H1 (cell line): ENCODE measurements at regions not wholly inside any gene's neighbourhood (a gene's known extent, or its start where the extent isn't known, plus 50 kb on each side); places are given as distances from the start of the nearest gene placed in this dataset.

Experiments used
- CTCF ChIA-PET: fragments of 300-600 bp; sonication (Branson Sonifier 250); formaldehyde crosslinking; loops from one replicate; lab custom pipeline; 2021; ENCODE audit not compliant: partially characterized antibody; lab: Charles Lee
- POLR2A ChIA-PET: fragments of 300-600 bp; sonication (Branson Sonifier 250); formaldehyde crosslinking; loops from one replicate; lab custom pipeline; 2021; ENCODE audit warnings: inconsistent platforms; ENCODE audit not compliant: partially characterized antibody; lab: Charles Lee
- DNase-seq, 2 experiments: peaks; one replicate each; pipeline versions ENCODE4 v3.0.0 to v3.0.0-alpha.2; 2010 to 2022; ENCODE audit warnings: low spot score in 2 of 2, low read depth in 1 of 2, mixed read lengths in 1 of 2
- FAIRE-seq: peaks from 2 replicates; lab custom pipeline; 2011; peaks lifted over from hg19 to GRCh38; lab: Jason Lieb, UNC
- H2AFZ ChIP-seq: 2 replicates; pipeline ENCODE4 v1.8.1; 2012; ENCODE audit warnings: low read length, inconsistent platforms
- H2AK5ac ChIP-seq: 2 replicates; pipeline ENCODE4 v1.6.1; 2013; ENCODE audit warnings: low read depth, low read length
- H2BK120ac ChIP-seq: replicated peaks from 2 replicates; pipeline ENCODE3; 2013; ENCODE audit warnings: low read depth, low read length, inconsistent platforms
- H2BK12ac ChIP-seq: 2 replicates; pipeline ENCODE4 v1.6.1; 2013; ENCODE audit warnings: low read depth, low read length
- H2BK15ac ChIP-seq: 2 replicates; pipeline ENCODE4 v1.6.1; 2013; ENCODE audit warnings: low read length
- H2BK20ac ChIP-seq: 2 replicates; pipeline ENCODE4 v1.6.1; 2013; ENCODE audit warnings: low read length
- H2BK5ac ChIP-seq: 2 replicates; pipeline ENCODE4 v1.6.1; 2013; ENCODE audit warnings: low read depth, low read length
- H3K14ac ChIP-seq: 2 replicates; pipeline ENCODE4 v1.6.1; 2013; ENCODE audit warnings: inconsistent platforms; ENCODE audit not compliant: insufficient read length
- H3K18ac ChIP-seq: 2 replicates; pipeline ENCODE4 v1.6.1; 2013; ENCODE audit warnings: low read length; ENCODE audit errors: extremely low read depth
- H3K23ac ChIP-seq: 2 replicates; pipeline ENCODE4 v1.6.1; 2013; ENCODE audit warnings: inconsistent platforms; ENCODE audit not compliant: insufficient read length
- H3K23me2 ChIP-seq: 2 replicates; pipeline ENCODE4 v1.6.1; 2013; ENCODE audit warnings: low read depth, low read length
- H3K27ac ChIP-seq: 2 replicates; pipeline ENCODE4 v1.6.1; 2011; ENCODE audit warnings: low read depth, low read length, inconsistent platforms
- H3K27me3 ChIP-seq, 4 experiments: replicated peaks in 1 of 4; 1 replicate in 1 of 4; 2 replicates in 3 of 4; pipeline versions ENCODE4 v1.6.1 to v1.8.1; 2011 to 2013; ENCODE audit warnings: low read length in 3 of 4, mild to moderate bottlenecking in 3 of 4, inconsistent platforms in 2 of 4, mixed read lengths in 2 of 4, moderate library complexity in 1 of 4; ENCODE audit not compliant: control insufficient read depth in 3 of 4, insufficient read depth in 3 of 4; ENCODE audit errors: extremely low read depth in 1 of 4
- H3K36me3 ChIP-seq, 4 experiments: 2 replicates each; pipeline versions ENCODE4 v1.6.1 to v1.8.1; 2011 to 2013; ENCODE audit warnings: mild to moderate bottlenecking in 4 of 4, low read length in 3 of 4, moderate library complexity in 2 of 4, control low read depth in 1 of 4, inconsistent platforms in 1 of 4; ENCODE audit not compliant: insufficient read depth in 4 of 4, control insufficient read depth in 2 of 4
- H3K4ac ChIP-seq: replicated peaks from 2 replicates; pipeline ENCODE3; 2013; ENCODE audit warnings: low read length, low read depth, mixed read lengths, inconsistent platforms; ENCODE audit not compliant: insufficient read length
- H3K4me1 ChIP-seq, 4 experiments: replicated peaks in 1 of 4; 1 replicate in 1 of 4; 2 replicates in 3 of 4; pipeline versions ENCODE4 v1.6.1 to v1.8.1; 2011 to 2013; ENCODE audit warnings: low read length in 3 of 4, inconsistent platforms in 2 of 4, mixed read lengths in 1 of 4; ENCODE audit not compliant: insufficient read depth in 4 of 4, control insufficient read depth in 3 of 4
- H3K4me2 ChIP-seq, 2 experiments: 2 replicates each; pipeline versions ENCODE4 v1.6.1 to v1.8.1; 2011 to 2013; ENCODE audit warnings: low read depth in 2 of 2, low read length in 2 of 2, control low read depth in 1 of 2, inconsistent platforms in 1 of 2, mild to moderate bottlenecking in 1 of 2; ENCODE audit not compliant: insufficient read depth in 1 of 2
- H3K4me3 ChIP-seq, 4 experiments: fragments of 200-600, 300-600 bp in 1 of 4; sonication (generic), shearing (Covaris generic), sonication (Bioruptor Twin) in 1 of 4; 2 replicates each; pipeline versions ENCODE4 v1.5.1 to v1.8.1; 2011 to 2016; ENCODE audit warnings: low read length in 4 of 4, low read depth in 3 of 4, control low read depth in 2 of 4, inconsistent platforms in 2 of 4, mild to moderate bottlenecking in 2 of 4, mixed read lengths in 1 of 4, moderate library complexity in 1 of 4; ENCODE audit not compliant: insufficient read depth in 2 of 4; ENCODE audit errors: extremely low read depth in 1 of 4
- H3K56ac ChIP-seq: replicated peaks from 2 replicates; pipeline ENCODE3; 2013; ENCODE audit warnings: low read depth, mild to moderate bottlenecking, mixed read lengths, low read length, inconsistent platforms; ENCODE audit not compliant: insufficient read length
- H3K79me1 ChIP-seq: 2 replicates; pipeline ENCODE4 v1.6.1; 2013; ENCODE audit warnings: low read depth, low read length, control low read depth
- H3K79me2 ChIP-seq, 2 experiments: 2 replicates each; pipeline versions ENCODE4 v1.6.1 to v1.8.1; 2012 to 2013; ENCODE audit warnings: low read length in 2 of 2, mild to moderate bottlenecking in 2 of 2, inconsistent platforms in 1 of 2; ENCODE audit not compliant: insufficient read depth in 2 of 2, control insufficient read depth in 1 of 2
- H3K9ac ChIP-seq, 4 experiments: replicated peaks in 1 of 4; 1 replicate in 1 of 4; 2 replicates in 3 of 4; pipeline versions ENCODE4 v1.6.1 to v1.8.1; 2011 to 2013; ENCODE audit warnings: low read depth in 3 of 4, low read length in 3 of 4, control low read depth in 2 of 4, mild to moderate bottlenecking in 2 of 4, moderate library complexity in 2 of 4, inconsistent platforms in 1 of 4; ENCODE audit errors: extremely low read depth in 1 of 4
- H3K9me3 ChIP-seq, 2 experiments: 2 replicates each; pipeline versions ENCODE4 v1.6.1 to v1.8.1; 2012 to 2013; ENCODE audit warnings: mild to moderate bottlenecking in 2 of 2, moderate library complexity in 2 of 2, control low read depth in 1 of 2, inconsistent platforms in 1 of 2, low read depth in 1 of 2, low read length in 1 of 2, mixed read lengths in 1 of 2; ENCODE audit not compliant: insufficient read depth in 2 of 2
- H4K20me1 ChIP-seq, 2 experiments: replicated peaks in 1 of 2; 2 replicates each; pipeline versions ENCODE3 to v1.8.1; 2011 to 2013; ENCODE audit warnings: inconsistent platforms in 2 of 2, low read length in 2 of 2, mild to moderate bottlenecking in 1 of 2; ENCODE audit not compliant: insufficient read depth in 2 of 2, control insufficient read depth in 1 of 2
- H4K5ac ChIP-seq: 2 replicates; pipeline ENCODE4 v1.6.1; 2013; ENCODE audit warnings: low read length, low read depth, mixed read lengths, inconsistent platforms; ENCODE audit not compliant: insufficient read length
- H4K8ac ChIP-seq: 2 replicates; pipeline ENCODE4 v1.8.0; 2013; ENCODE audit warnings: mild to moderate bottlenecking, moderate library complexity, low read length, inconsistent platforms; ENCODE audit not compliant: insufficient read depth; ENCODE audit errors: extremely low read depth
- H4K91ac ChIP-seq: replicated peaks from 2 replicates; pipeline ENCODE3; 2013; ENCODE audit warnings: low read length, mixed read lengths, inconsistent platforms; ENCODE audit not compliant: insufficient read length
- CBX8 ChIP-seq: fragments of 300-800, 300-1000 bp; sonication (generic); IDR thresholded peaks from 2 replicates; pipeline ENCODE4 v1.7.1; 2016; ENCODE audit warnings: low read depth, low read length, borderline replicate concordance
- CHD1 ChIP-seq: IDR thresholded peaks from 2 replicates; pipeline ENCODE4 v1.6.1; 2012; ENCODE audit warnings: low read depth, low read length, improper control_type of control experiment
- CTBP2 ChIP-seq: IDR thresholded peaks from 2 replicates; pipeline ENCODE4 v1.7.0; 2011; ENCODE audit warnings: borderline replicate concordance, mild to moderate bottlenecking, moderate library complexity, mixed read lengths, low read length; ENCODE audit not compliant: insufficient read depth, insufficient read length
- EP300 ChIP-seq, 2 experiments: IDR thresholded peaks; 1 replicate in 1 of 2; 2 replicates in 1 of 2; pipeline ENCODE4 v1.6.1; 2011 to 2012; ENCODE audit warnings: low read depth in 2 of 2, low read length in 2 of 2, mild to moderate bottlenecking in 2 of 2, borderline replicate concordance in 1 of 2, inconsistent platforms in 1 of 2, moderate library complexity in 1 of 2
- FOSL1 ChIP-seq: IDR thresholded peaks from 2 replicates; pipeline ENCODE4 v1.6.1; 2011; ENCODE audit warnings: mild to moderate bottlenecking, low read depth, low read length, moderate library complexity; ENCODE audit not compliant: insufficient read depth
- HDAC6 ChIP-seq: IDR thresholded peaks from one replicate; pipeline ENCODE4 v1.7.1; 2012; ENCODE audit warnings: low read depth, mild to moderate bottlenecking, inconsistent platforms, low read length, moderate library complexity
- KDM1A ChIP-seq: fragments of 200-600, 300-600 bp; sonication (generic); IDR thresholded peaks from 2 replicates; pipeline ENCODE4 v1.7.1; 2016; ENCODE audit warnings: mild to moderate bottlenecking, low read length, borderline replicate concordance
- POLR2A ChIP-seq, 2 experiments: IDR thresholded peaks; 1 replicate in 1 of 2; 2 replicates in 1 of 2; pipeline ENCODE4 v1.6.1; 2011; ENCODE audit warnings: low read depth in 2 of 2, low read length in 2 of 2, mild to moderate bottlenecking in 2 of 2; ENCODE audit errors: control extremely low read depth in 1 of 2
- RBBP5 ChIP-seq: IDR thresholded peaks from 2 replicates; pipeline ENCODE4 v1.7.1; 2012; ENCODE audit warnings: low read depth, mild to moderate bottlenecking, inconsistent platforms, low read length, moderate library complexity, borderline replicate concordance
- SIN3A ChIP-seq, 2 experiments: IDR thresholded peaks in 1 of 2; conservative IDR thresholded peaks in 1 of 2; 2 replicates each; pipeline ENCODE4 v1.6.1; 2011 to 2012; ENCODE audit warnings: low read length in 2 of 2, improper control_type of control experiment in 1 of 2, low read depth in 1 of 2, mild to moderate bottlenecking in 1 of 2
- SIRT6 ChIP-seq: IDR thresholded peaks from one replicate; pipeline ENCODE4 v1.7.1; 2012; ENCODE audit warnings: low read length, inconsistent platforms
- TAF1 ChIP-seq: IDR thresholded peaks from 2 replicates; pipeline ENCODE4 v1.6.1; 2011; ENCODE audit warnings: mild to moderate bottlenecking, low read depth, low read length
- WGBS, 2 experiments: shearing (Covaris generic) in 1 of 2; methylation state at CpG; one replicate each; pipeline versions ENCODE4 v1.1.6 to v1.1.7; 2013 to 2015; ENCODE audit warnings: low lambda C conversion rate in 2 of 2, mixed read lengths in 2 of 2, inconsistent platforms in 1 of 2, low coverage in 1 of 2, missing lambda C conversion rate in 1 of 2; ENCODE audit not compliant: insufficient replicate concordance in 2 of 2, insufficient coverage in 1 of 2, insufficient read length in 1 of 2; ENCODE audit errors: extremely low coverage in 1 of 2, missing lambda C conversion rate in 1 of 2; 5-methylcytosine and 5-hydroxymethylcytosine counted together

DNA sequence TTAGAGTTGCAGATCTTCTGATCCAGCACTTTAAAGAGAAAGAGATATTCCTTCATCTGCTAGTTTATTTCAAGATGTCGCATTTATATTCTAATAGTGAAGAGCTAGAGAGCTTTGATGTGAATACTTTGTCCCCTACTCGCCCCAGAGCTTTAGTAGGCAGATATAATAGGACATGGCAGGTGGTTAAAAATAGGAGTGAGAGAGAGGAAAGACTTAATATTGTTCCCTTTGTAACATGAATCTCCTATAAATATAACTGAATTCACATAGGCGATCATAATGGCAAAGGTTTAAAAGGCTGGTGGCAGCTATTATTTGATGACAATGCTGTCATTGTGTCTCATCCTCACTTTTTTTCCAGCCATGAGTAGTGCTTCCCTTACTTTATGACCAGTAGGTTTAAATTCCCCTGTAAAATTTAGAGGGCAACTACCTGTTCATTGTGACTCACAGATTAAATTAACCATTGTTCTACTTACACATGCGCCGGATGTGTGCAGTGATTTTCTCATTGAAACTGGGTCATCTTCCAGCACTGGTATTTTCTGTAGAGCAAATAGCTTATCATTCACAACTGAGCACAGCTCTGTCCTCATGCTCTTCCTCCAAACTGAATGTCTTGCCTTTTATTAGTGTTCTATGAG lies 906.7 kb upstream of the CELF2 start:
- DNase-seq, result no peak
- H3K14ac ChIP-seq, result no peak overlapping the region
- H3K9me3 ChIP-seq, result no peaks in the 10 kb centered on the region
- FAIRE-seq, result no peak
- H2BK15ac ChIP-seq, result no peak overlapping the region
- H3K4me2 ChIP-seq, result no peak overlapping the region
- no peak overlapping the region for H2BK120ac ChIP-seq
- H3K4me1 ChIP-seq, result no peaks in the 10 kb centered on the region
- H4K91ac ChIP-seq, result no peak overlapping the region
- no peak overlapping the region for H2BK5ac ChIP-seq
- no peak overlapping the region for H3K4me3 ChIP-seq
- H4K20me1 ChIP-seq, result no peaks in the 10 kb centered on the region
- no peak overlapping the region for H3K23ac ChIP-seq
- H3K36me3 ChIP-seq, result no peaks in the 10 kb centered on the region
- H2BK12ac ChIP-seq, result no peak overlapping the region
- ChIA-PET POLR2A (no interaction called here), CTCF (interaction anchor here (0.6 kb wide), 1 partner anchor 17 kb away, joined by 4 read pairs; no protein-coding TSS in a partner anchor)
- no peak overlapping the region for H3K9ac ChIP-seq
- H3K23me2 ChIP-seq, result no peaks in the 10 kb centered on the region
- no peaks in the 10 kb centered on the region for H3K79me2 ChIP-seq
- H2BK20ac ChIP-seq, result no peak overlapping the region
- H3K27me3 ChIP-seq, result no peaks in the 10 kb centered on the region
- no peak overlapping the region for H3K4ac ChIP-seq
- no peaks in the 10 kb centered on the region for H3K79me1 ChIP-seq
- no peak overlapping the region for H4K8ac ChIP-seq
- H2AK5ac ChIP-seq, result no peak overlapping the region
- H2AFZ ChIP-seq, result no peak overlapping the region
- no peak overlapping the region for H4K5ac ChIP-seq
- WGBS, 2 experiments, result 92% methylated on average over 5 of the region's 5 CpGs; no CpG with 5 or more reads in 1 of the 2 experiments
- no peak overlapping the region for H3K18ac ChIP-seq
- no peak overlapping the region for H3K27ac ChIP-seq
- no peak overlapping the region for H3K56ac ChIP-seq
- TF ChIP-seq SIN3A (conservative IDR thresholded peaks at IDR 0.05 in 1 of 2, IDR thresholded peaks at IDR 0.05 in 1 of 2; ENCODE audit: low read depth in 1 of 2, low read length in 2 of 2), result no peak
- TF ChIP-seq CTBP2, result no peak
- TF ChIP-seq TAF1, result no peak
- TF ChIP-seq SIRT6, result no peak
- no peak for TF ChIP-seq HDAC6
- no peak for TF ChIP-seq POLR2A (IDR thresholded peaks at IDR 0.05; ENCODE audit: control extremely low read depth in 1 of 2, low read depth in 2 of 2, low read length in 2 of 2)
- no peak for TF ChIP-seq KDM1A
- TF ChIP-seq CBX8, result no peak
- no peak for TF ChIP-seq EP300 (IDR thresholded peaks at IDR 0.05; ENCODE audit: borderline replicate concordance in 1 of 2, low read depth in 2 of 2, low read length in 2 of 2)
- no peak for TF ChIP-seq RBBP5
- TF ChIP-seq FOSL1, result no peak
- no peak for TF ChIP-seq CHD1
